GM12864 (cell line): ENCODE measurements at regions not wholly inside any gene's neighbourhood (a gene's known extent, or its start where the extent isn't known, plus 50 kb on each side); places are given as distances from the start of the nearest gene placed in this dataset.

Source experiments
- DNase-seq: peaks from one replicate; pipeline ENCODE4 v3.0.0-alpha.2; 2011; ENCODE audit warnings: low read depth
- H3K4me3 ChIP-seq: 2 replicates; pipeline ENCODE4 v1.5.1; 2011; ENCODE audit warnings: mild to moderate bottlenecking, low read depth, low read length, control low read depth
- CTCF ChIP-seq: IDR thresholded peaks from 2 replicates; pipeline ENCODE4 v1.5.1; 2011; ENCODE audit warnings: low read depth, mild to moderate bottlenecking, moderate library complexity, low read length, control low read depth, inconsistent platforms; ENCODE audit errors: missing control alignments

GRCh38 chr7:17083392-17084165 lies 201.8 kb upstream of the AGR3 start:
- TF ChIP-seq CTCF = no peak
- DNase-seq = no peak

GRCh38 chr7:17084166-17084475 lies 202.3 kb upstream of the AGR3 start:
- no peak for TF ChIP-seq CTCF
- H3K4me3 ChIP-seq = no peak overlapping the region
- no peak for DNase-seq

More at GRCh38 chr7:17083392-17084165, 201.8 kb upstream of the AGR3 start:
- H3K4me3 ChIP-seq = no peak overlapping the region

GRCh38 chr7:17085186-17085585 lies 203.4 kb upstream of the AGR3 start:
- no peak for TF ChIP-seq CTCF
- no peak for DNase-seq
- H3K4me3 ChIP-seq = no peak overlapping the region

- no peak for DNase-seq
These were observed 204.6 kb upstream of the AGR3 start for GRCh38 chr7:17086403-17086802.

GRCh38 chr7:17090751-17091150 lies 207.7 kb upstream of the AHR start:
- DNase-seq = no peak
- TF ChIP-seq CTCF = no peak
- H3K4me3 ChIP-seq = no peak overlapping the region

More at GRCh38 chr7:17086403-17086802, 204.6 kb upstream of the AGR3 start:
- TF ChIP-seq CTCF = no peak
- H3K4me3 ChIP-seq = no peak overlapping the region

- DNase-seq = no peak
- no peak for TF ChIP-seq CTCF
- H3K4me3 ChIP-seq = no peak overlapping the region
These were observed 205.0 kb upstream of the AHR start for GRCh38 chr7:17093461-17093860.

- TF ChIP-seq CTCF = no peak
- H3K4me3 ChIP-seq = no peak overlapping the region
- no peak for DNase-seq
These were observed 203.4 kb upstream of the AHR start for GRCh38 chr7:17094963-17095574.
